ENCODE measurements at regions not wholly inside any gene's neighbourhood (a gene's known extent, or its start where the extent isn't known, plus 50 kb on each side); places are given as distances from the start of the nearest gene placed in this dataset.

GRCh38 chr4:138770818-138771217, 244.8 kb upstream of the NOCT start:
- ATAC-seq (ENCODE audit: insufficient read depth, low FRiP score) (no peak), DNase-seq (no peak)
- Histone ChIP-seq H3K27me3 (ENCODE audit: control insufficient read depth in 3 of 3, insufficient read depth in 3 of 3, low read length in 2 of 3) (no peaks in the 10 kb centered on the region), H3K4me1 (ENCODE audit: control insufficient read depth in 5 of 5, insufficient read depth in 5 of 5, low read length in 5 of 5) (peaks cover 0 to 4% (median 0%) of the 10 kb centered on the region in 5 donors), H3K9ac (ENCODE audit: insufficient read depth in 1 of 2, low read length in 2 of 2) (no peak overlapping the region), H3K36me3 (ENCODE audit: control insufficient read depth in 4 of 4, insufficient read depth in 4 of 4, low read length in 4 of 4) (no peaks in the 10 kb centered on the region), H3K9me3 (ENCODE audit: control insufficient read depth in 4 of 4, insufficient read depth in 3 of 4, low read length in 3 of 4) (no peaks in the 10 kb centered on the region), H3K27ac (ENCODE audit: low read depth in 1 of 2, low read length in 1 of 2) (no peak overlapping the region), H3K4me3 (no peak overlapping the region)
- no peak for TF ChIP-seq CTCF (IDR thresholded peaks at IDR 0.05; ENCODE audit: control extremely low read depth, extremely low read depth)
- 88 to 93% methylated on average over 4 of the region's 4 CpGs for WGBS, 2 donors

GRCh38 chr4:138766332-138766731, 249.2 kb upstream of the NOCT start:
- ATAC-seq (ENCODE audit: insufficient read depth, low FRiP score) (no peak), DNase-seq (no peak)
- Histone ChIP-seq H3K9ac (ENCODE audit: insufficient read depth in 1 of 2, low read length in 2 of 2) (no peak overlapping the region), H3K4me3 (no peak overlapping the region), H3K27me3 (ENCODE audit: control insufficient read depth in 3 of 3, insufficient read depth in 3 of 3, low read length in 2 of 3) (no peaks in the 10 kb centered on the region), H3K27ac (ENCODE audit: low read depth in 1 of 2, low read length in 1 of 2) (no peak overlapping the region), H3K36me3 (ENCODE audit: control insufficient read depth in 4 of 4, insufficient read depth in 4 of 4, low read length in 4 of 4) (no peaks in the 10 kb centered on the region), H3K4me1 (ENCODE audit: control insufficient read depth in 5 of 5, insufficient read depth in 5 of 5, low read length in 5 of 5) (no peaks in the 10 kb centered on the region), H3K9me3 (ENCODE audit: control insufficient read depth in 4 of 4, insufficient read depth in 3 of 4, low read length in 3 of 4) (no peaks in the 10 kb centered on the region)
- TF ChIP-seq CTCF (IDR thresholded peaks at IDR 0.05; ENCODE audit: control extremely low read depth, extremely low read depth), result no peak
- WGBS, 2 donors, result 81 to 86% methylated on average over 8 of the region's 8 CpGs

GRCh38 chr4:138765442-138765841, 250.1 kb upstream of the NOCT start:
- Histone ChIP-seq H3K9me3 (ENCODE audit: control insufficient read depth in 4 of 4, insufficient read depth in 3 of 4, low read length in 3 of 4) (no peaks in the 10 kb centered on the region), H3K36me3 (ENCODE audit: control insufficient read depth in 4 of 4, insufficient read depth in 4 of 4, low read length in 4 of 4) (no peaks in the 10 kb centered on the region), H3K27me3 (ENCODE audit: control insufficient read depth in 3 of 3, insufficient read depth in 3 of 3, low read length in 2 of 3) (no peaks in the 10 kb centered on the region), H3K27ac (ENCODE audit: low read depth in 1 of 2, low read length in 1 of 2) (no peak overlapping the region), H3K9ac (ENCODE audit: insufficient read depth in 1 of 2, low read length in 2 of 2) (no peak overlapping the region), H3K4me3 (no peak overlapping the region), H3K4me1 (ENCODE audit: control insufficient read depth in 5 of 5, insufficient read depth in 5 of 5, low read length in 5 of 5) (no peaks in the 10 kb centered on the region)
- ATAC-seq (ENCODE audit: insufficient read depth, low FRiP score), result no peak
- DNase-seq, result no peak
- 92 to 93% methylated on average over 3 of the region's 3 CpGs for WGBS, 2 donors
- no peak for TF ChIP-seq CTCF (IDR thresholded peaks at IDR 0.05; ENCODE audit: control extremely low read depth, extremely low read depth)

GRCh38 chr4:138761638-138762220, 253.9 kb upstream of the NOCT start:
- Histone ChIP-seq H3K9me3 (ENCODE audit: control insufficient read depth in 4 of 4, insufficient read depth in 3 of 4, low read length in 3 of 4) (no peaks in the 10 kb centered on the region), H3K36me3 (ENCODE audit: control insufficient read depth in 4 of 4, insufficient read depth in 4 of 4, low read length in 4 of 4) (no peaks in the 10 kb centered on the region), H3K4me1 (ENCODE audit: control insufficient read depth in 5 of 5, insufficient read depth in 5 of 5, low read length in 5 of 5) (no peaks in the 10 kb centered on the region), H3K9ac (ENCODE audit: insufficient read depth in 1 of 2, low read length in 2 of 2) (no peak overlapping the region), H3K4me3 (no peak overlapping the region), H3K27ac (ENCODE audit: low read depth in 1 of 2, low read length in 1 of 2) (no peak overlapping the region), H3K27me3 (ENCODE audit: control insufficient read depth in 3 of 3, insufficient read depth in 3 of 3, low read length in 2 of 3) (no peaks in the 10 kb centered on the region)
- DNase-seq, result no peak
- no peak for ATAC-seq (ENCODE audit: insufficient read depth, low FRiP score)
- 93 to 96% methylated on average over 1 of the region's 1 CpG for WGBS, 2 donors
- no peak for TF ChIP-seq CTCF (IDR thresholded peaks at IDR 0.05; ENCODE audit: control extremely low read depth, extremely low read depth)
